MG63 (cell line): ENCODE measurements at regions not wholly inside any gene's neighbourhood (a gene's known extent, or its start where the extent isn't known, plus 50 kb on each side); places are given as distances from the start of the nearest gene placed in this dataset.

Source experiments
- DNase-seq: peaks from one replicate; pipeline ENCODE4 v3.0.0-alpha.2; 2020
- H3K27me3 ChIP-seq: fragments of 250-450 bp; sonication (Bioruptor Pico); 2 replicates; pipeline ENCODE4 v1.5.1; 2020; ENCODE audit warnings: mild to moderate bottlenecking, moderate library complexity
- H3K36me3 ChIP-seq: fragments of 250-450 bp; sonication (Bioruptor Pico); 2 replicates; pipeline ENCODE4 v1.5.1; 2020; ENCODE audit warnings: mild to moderate bottlenecking, moderate library complexity
- H3K4me3 ChIP-seq: fragments of 250-450 bp; sonication (Bioruptor Pico); 2 replicates; pipeline ENCODE4 v1.5.1; 2020; ENCODE audit warnings: mild to moderate bottlenecking, moderate library complexity
- H3K9me3 ChIP-seq: fragments of 250-450 bp; sonication (Bioruptor Pico); 2 replicates; pipeline ENCODE4 v1.5.1; 2020; ENCODE audit warnings: mild to moderate bottlenecking, moderate library complexity

- Histone ChIP-seq H3K9me3 (no peaks in the 10 kb centered on the region), H3K36me3 (no peaks in the 10 kb centered on the region), H3K4me3 (no peak overlapping the region), H3K27me3 (no peaks in the 10 kb centered on the region)
- no peak for DNase-seq
Measured at GRCh38 chr10:57015187-57015586, 654.1 kb upstream of the ZWINT start.

- DNase-seq: no peak
- H3K27me3 ChIP-seq: no peaks in the 10 kb centered on the region
- no peaks in the 10 kb centered on the region for H3K9me3 ChIP-seq
- H3K4me3 ChIP-seq: no peak overlapping the region
- H3K36me3 ChIP-seq: no peaks in the 10 kb centered on the region
Measured at GRCh38 chr10:57014758-57015157, 653.7 kb upstream of the ZWINT start.

DNA sequence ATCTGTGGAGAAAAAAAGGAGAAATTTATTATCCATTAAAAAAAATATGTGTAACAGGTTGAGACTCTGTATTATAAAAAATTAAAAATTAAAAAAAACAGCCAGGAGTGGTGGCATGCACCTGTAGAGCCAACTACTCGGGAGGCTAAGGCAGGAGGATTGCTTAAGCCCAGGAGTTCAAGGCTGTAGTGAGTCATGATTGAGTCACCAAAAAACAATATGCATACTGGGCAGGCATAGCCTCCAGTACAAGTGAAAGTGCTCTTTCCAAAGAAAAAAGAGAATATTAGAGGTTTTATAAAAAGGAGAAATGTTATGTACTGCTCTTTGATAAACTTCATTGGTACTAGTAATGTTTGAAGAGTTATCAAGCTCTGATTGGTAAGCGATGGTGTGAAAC, 647.1 kb upstream of the ZWINT start:
- Histone ChIP-seq H3K9me3 (no peaks in the 10 kb centered on the region), H3K27me3 (no peaks in the 10 kb centered on the region), H3K4me3 (no peak overlapping the region), H3K36me3 (no peaks in the 10 kb centered on the region)
- DNase-seq: no peak

DNA sequence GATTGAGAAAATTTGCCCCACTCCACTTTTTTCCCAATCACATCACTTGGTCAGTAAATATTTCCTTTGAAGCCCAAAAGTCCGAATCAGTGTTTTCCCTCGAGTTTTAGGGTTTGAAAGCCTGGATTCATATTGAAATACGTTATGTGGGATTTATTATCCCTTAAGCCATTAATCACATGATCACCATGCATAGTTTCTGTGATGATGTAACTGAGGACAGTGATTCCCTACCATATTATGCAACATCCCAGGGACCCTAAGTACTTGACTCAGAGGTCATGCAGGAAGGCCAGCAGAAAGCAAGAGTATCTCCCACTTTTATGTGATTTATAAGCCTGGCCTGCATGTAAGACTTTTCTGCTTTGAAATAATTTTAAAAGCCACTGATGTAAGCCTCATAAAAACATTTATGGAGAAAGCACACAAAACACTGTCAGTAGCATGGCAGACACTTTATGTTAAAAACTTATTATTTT, 630.6 kb upstream of the ZWINT start:
- no peak for DNase-seq
- Histone ChIP-seq H3K27me3 (no peaks in the 10 kb centered on the region), H3K4me3 (no peak overlapping the region), H3K36me3 (no peaks in the 10 kb centered on the region), H3K9me3 (no peaks in the 10 kb centered on the region)

GRCh38 chr10:56975513-56975912, 614.5 kb upstream of the ZWINT start:
- H3K4me3 ChIP-seq: no peak overlapping the region
- no peak for DNase-seq
- no peaks in the 10 kb centered on the region for H3K9me3 ChIP-seq
- H3K36me3 ChIP-seq: no peaks in the 10 kb centered on the region
- no peaks in the 10 kb centered on the region for H3K27me3 ChIP-seq

- H3K27me3 ChIP-seq: no peaks in the 10 kb centered on the region
- no peak for DNase-seq
- H3K9me3 ChIP-seq: no peaks in the 10 kb centered on the region
- no peaks in the 10 kb centered on the region for H3K36me3 ChIP-seq
- H3K4me3 ChIP-seq: no peak overlapping the region
Measured at GRCh38 chr10:56973766-56974165, 612.7 kb upstream of the ZWINT start.

GRCh38 chr10:56943221-56943755, 582.2 kb upstream of the ZWINT start:
- Histone ChIP-seq H3K4me3 (no peak overlapping the region), H3K36me3 (no peaks in the 10 kb centered on the region), H3K9me3 (no peaks in the 10 kb centered on the region), H3K27me3 (no peaks in the 10 kb centered on the region)
- DNase-seq: no peak

DNA sequence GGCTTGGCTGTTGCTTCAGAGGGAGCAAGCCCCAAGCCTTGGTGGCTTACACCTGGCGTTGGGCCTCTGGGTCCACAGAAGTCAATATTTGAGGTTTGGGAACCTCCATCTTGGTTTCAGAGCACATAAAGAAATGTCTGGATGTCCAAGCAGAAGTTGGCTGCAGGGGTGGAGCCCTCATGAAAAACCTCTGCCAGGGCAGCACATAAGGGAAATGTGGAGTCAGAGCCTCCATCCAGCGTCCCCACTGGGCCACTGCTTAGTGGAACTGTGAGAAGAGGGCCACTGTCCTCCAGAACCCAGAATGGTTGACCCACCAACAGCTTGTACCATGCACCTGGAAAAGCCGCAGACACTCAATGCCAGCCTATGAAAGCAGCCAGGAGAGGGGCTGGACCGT, 573.5 kb upstream of the ZWINT start:
- no peaks in the 10 kb centered on the region for H3K9me3 ChIP-seq
- no peaks in the 10 kb centered on the region for H3K36me3 ChIP-seq
- H3K4me3 ChIP-seq: no peak overlapping the region
- no peaks in the 10 kb centered on the region for H3K27me3 ChIP-seq
- DNase-seq: no peak

- Histone ChIP-seq H3K4me3 (no peak overlapping the region), H3K9me3 (peaks cover 3% of the 10 kb centered on the region; the same call in 1 of the 2 replicates), H3K27me3 (no peaks in the 10 kb centered on the region), H3K36me3 (no peaks in the 10 kb centered on the region)
- no peak for DNase-seq
Measured at GRCh38 chr10:56928714-56929113, 567.7 kb upstream of the ZWINT start.

DNA sequence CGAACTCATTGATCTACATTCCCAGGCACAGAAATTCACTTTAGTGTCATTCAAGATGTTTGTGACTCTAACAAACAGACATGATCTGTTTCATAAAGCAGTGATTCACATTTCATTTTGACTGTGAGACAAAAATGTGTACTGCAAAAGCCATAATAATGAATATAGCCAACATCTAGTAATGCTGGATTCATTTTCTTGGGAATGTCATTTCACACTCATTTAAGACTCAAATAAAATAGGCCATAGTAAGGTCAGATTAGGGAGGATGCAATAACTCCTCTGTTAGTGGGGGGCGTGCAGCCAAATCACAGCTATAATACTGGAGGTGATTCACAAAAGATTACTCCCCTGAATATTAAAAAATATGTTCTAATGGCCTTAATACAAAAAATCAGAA, 566.6 kb upstream of the ZWINT start:
- DNase-seq: no peak
- Histone ChIP-seq H3K36me3 (no peaks in the 10 kb centered on the region), H3K4me3 (no peak overlapping the region), H3K9me3 (peaks cover 3% of the 10 kb centered on the region; the same call in 1 of the 2 replicates), H3K27me3 (no peaks in the 10 kb centered on the region)

DNA sequence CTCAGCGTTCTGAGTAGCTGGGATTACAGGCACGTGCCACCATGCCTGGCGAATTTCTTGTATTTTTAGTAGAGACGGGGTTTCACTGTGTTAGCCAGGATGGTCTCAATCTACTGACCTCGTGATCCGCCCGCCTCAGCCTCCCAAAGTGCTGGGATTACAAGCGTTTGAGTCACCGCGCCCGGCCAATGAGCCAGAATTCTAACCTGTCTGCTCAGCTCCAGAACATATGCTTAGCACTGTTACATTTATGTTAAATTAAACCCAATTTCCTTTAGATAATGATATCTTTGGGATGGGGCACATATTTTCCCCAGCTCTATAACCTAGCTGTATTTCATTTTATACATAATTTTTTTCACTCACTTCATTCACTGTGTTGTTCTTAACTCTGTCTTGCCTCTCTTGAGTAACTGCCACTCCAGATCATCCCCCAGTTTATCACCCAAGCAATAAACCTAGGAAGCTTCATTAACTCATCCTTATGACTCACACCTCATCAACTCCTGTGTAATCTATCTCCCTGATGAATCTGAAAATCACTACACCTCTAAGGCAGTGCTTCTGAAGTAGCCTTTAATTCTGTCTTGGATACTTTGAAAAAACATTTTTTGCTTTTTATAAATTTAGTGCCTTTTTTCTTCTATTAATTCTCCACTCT, 559.7 kb upstream of the ZWINT start:
- Histone ChIP-seq H3K4me3 (no peak overlapping the region), H3K9me3 (peaks cover 3% of the 10 kb centered on the region; the same call in 1 of the 2 replicates), H3K27me3 (no peaks in the 10 kb centered on the region), H3K36me3 (no peaks in the 10 kb centered on the region)
- no peak for DNase-seq

DNA sequence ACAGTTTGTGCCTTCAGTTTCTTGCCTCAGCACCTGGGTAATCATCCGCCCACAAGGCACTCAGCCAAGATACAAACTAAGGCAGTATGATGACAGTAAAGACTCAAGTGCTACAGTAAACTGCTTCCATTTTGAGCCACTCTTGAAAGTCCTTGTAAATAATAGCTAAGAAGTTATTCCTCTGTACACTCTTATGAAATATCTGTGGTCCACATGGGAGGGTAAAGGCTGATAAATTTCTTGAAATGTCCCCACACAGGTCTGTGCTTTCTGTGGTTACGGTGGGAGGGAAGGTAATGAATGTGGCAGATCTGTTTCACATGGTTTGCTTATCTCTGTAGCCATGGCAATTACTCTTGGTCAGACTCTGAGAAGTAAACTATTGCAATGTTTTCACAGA, 551.0 kb upstream of the ZWINT start:
- DNase-seq: no peak
- no peak overlapping the region for H3K4me3 ChIP-seq
- no peaks in the 10 kb centered on the region for H3K9me3 ChIP-seq
- no peaks in the 10 kb centered on the region for H3K36me3 ChIP-seq
- no peaks in the 10 kb centered on the region for H3K27me3 ChIP-seq

DNA sequence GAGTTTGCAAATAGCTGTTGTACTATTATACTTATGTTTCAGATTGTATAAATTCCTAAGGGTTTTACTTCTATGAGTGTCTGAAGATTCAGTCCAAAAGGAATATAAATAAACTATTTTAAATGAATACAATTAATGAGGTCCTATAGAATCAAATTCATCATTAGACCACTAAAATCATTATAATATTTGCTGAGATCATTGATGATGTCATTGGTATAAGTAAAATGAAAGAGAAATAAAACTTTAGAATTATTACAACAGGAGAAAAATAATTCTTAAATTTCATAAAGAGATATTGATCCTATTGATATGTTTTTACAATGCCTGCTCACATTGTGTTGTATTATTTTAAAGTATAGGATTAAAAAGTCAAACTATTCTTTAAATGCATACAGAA, 544.0 kb upstream of the ZWINT start:
- Histone ChIP-seq H3K4me3 (no peak overlapping the region), H3K9me3 (no peaks in the 10 kb centered on the region), H3K27me3 (no peaks in the 10 kb centered on the region), H3K36me3 (no peaks in the 10 kb centered on the region)
- no peak for DNase-seq

DNA sequence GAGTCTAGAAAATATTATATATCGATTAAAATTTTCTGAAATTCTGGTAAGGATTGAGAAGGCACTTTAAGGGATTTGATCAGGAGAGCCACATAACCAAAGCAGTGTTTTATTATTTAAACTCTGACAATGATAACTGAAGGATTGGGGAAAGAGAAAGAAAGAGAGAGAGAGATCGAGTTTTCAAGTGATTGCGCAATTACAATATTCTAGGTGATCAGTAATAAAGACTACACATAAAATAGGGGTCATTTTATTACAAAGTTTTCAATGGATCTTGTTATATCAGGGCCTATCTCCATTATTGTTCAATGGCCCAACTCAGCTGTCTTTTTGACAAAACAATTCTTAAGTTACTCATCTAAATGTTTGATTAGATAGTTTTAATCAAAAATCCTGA, 541.5 kb upstream of the ZWINT start:
- H3K27me3 ChIP-seq: no peaks in the 10 kb centered on the region
- no peak for DNase-seq
- H3K4me3 ChIP-seq: no peak overlapping the region
- no peaks in the 10 kb centered on the region for H3K9me3 ChIP-seq
- no peaks in the 10 kb centered on the region for H3K36me3 ChIP-seq

- no peak for DNase-seq
- Histone ChIP-seq H3K27me3 (no peaks in the 10 kb centered on the region), H3K36me3 (no peaks in the 10 kb centered on the region), H3K9me3 (no peaks in the 10 kb centered on the region), H3K4me3 (no peak overlapping the region)
Measured at GRCh38 chr10:56895306-56895705, 534.2 kb upstream of the ZWINT start.

- DNase-seq: no peak
- H3K9me3 ChIP-seq: no peaks in the 10 kb centered on the region
Measured at GRCh38 chr10:56881218-56881617, 520.2 kb upstream of the ZWINT start.

GRCh38 chr10:56880606-56881005, 519.5 kb upstream of the ZWINT start:
- H3K9me3 ChIP-seq: no peaks in the 10 kb centered on the region
- DNase-seq: no peak
- H3K4me3 ChIP-seq: no peak overlapping the region
- H3K27me3 ChIP-seq: no peaks in the 10 kb centered on the region
- no peaks in the 10 kb centered on the region for H3K36me3 ChIP-seq

More at GRCh38 chr10:56881218-56881617, 520.2 kb upstream of the ZWINT start:
- Histone ChIP-seq H3K27me3 (no peaks in the 10 kb centered on the region), H3K4me3 (no peak overlapping the region), H3K36me3 (no peaks in the 10 kb centered on the region)

GRCh38 chr10:56874950-56875349, 513.9 kb upstream of the ZWINT start:
- Histone ChIP-seq H3K36me3 (no peaks in the 10 kb centered on the region), H3K9me3 (no peaks in the 10 kb centered on the region), H3K4me3 (no peak overlapping the region), H3K27me3 (no peaks in the 10 kb centered on the region)
- DNase-seq: no peak
